Stimulated activated naive B cell treated with anti-CD40 and anti-IgM and Interleukin-4, amounts not matched to agents 10 μg/mL and 1 μg/mL and 100 μg/mL, for 72 hours (primary cell): ENCODE measurements at regions not wholly inside any gene's neighbourhood (a gene's known extent, or its start where the extent isn't known, plus 50 kb on each side); places are given as distances from the start of the nearest gene placed in this dataset.

Experiments
- ATAC-seq, 2 donors: fragments of 150-1000 bp; cut with Tn5 transposase; replicated peaks; 2 replicates each; pipeline ENCODE4 v1.10.0; 2021; ENCODE audit warnings: moderate library complexity in 1 of 2
- DNase-seq: peaks from one replicate; pipeline ENCODE4 v3.0.0; 2021
- H3K27ac Mint-ChIP-seq: one replicate; pipeline ENCODE4 v1.8.0; 2022; ENCODE audit warnings: mild to moderate bottlenecking, mixed read lengths
- H3K27me3 Mint-ChIP-seq, 2 donors: one replicate each; pipeline ENCODE4 v1.8.0; 2022; ENCODE audit warnings: mixed read lengths in 2 of 2
- H3K36me3 Mint-ChIP-seq, 2 donors: one replicate each; pipeline ENCODE4 v1.8.0; 2022; ENCODE audit warnings: mixed read lengths in 2 of 2, mild to moderate bottlenecking in 1 of 2
- H3K4me1 Mint-ChIP-seq, 2 donors: one replicate each; pipeline ENCODE4 v1.8.0; 2022; ENCODE audit warnings: mixed read lengths in 2 of 2, mild to moderate bottlenecking in 1 of 2
- H3K4me3 Mint-ChIP-seq, 2 donors: one replicate each; pipeline ENCODE4 v1.8.0; 2022; ENCODE audit warnings: mild to moderate bottlenecking in 2 of 2, mixed read lengths in 2 of 2, moderate library complexity in 1 of 2
- H3K9me3 Mint-ChIP-seq, 2 donors: one replicate each; pipeline ENCODE4 v1.8.0; 2022; ENCODE audit warnings: mixed read lengths in 2 of 2, mild to moderate bottlenecking in 1 of 2

DNA sequence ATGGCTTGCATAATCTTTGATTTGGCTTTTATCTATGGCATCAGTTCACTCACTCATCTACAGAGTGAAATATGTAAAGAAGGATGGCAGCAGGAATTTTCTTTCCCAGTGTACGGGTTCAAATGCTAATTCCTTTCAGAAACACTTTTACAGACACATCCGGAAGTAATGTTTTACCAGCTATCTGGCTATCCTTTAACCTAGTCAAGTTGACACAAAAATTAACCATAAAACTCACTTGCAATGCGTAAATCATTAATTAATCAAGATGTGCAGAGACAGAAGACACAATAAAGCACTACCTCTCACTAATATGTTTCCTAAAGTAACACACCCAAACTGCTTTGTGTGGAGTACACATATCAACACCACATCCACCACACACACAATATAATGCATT is 378.9 kb upstream of the ANO3 start:
- ATAC-seq: no peak

DNA sequence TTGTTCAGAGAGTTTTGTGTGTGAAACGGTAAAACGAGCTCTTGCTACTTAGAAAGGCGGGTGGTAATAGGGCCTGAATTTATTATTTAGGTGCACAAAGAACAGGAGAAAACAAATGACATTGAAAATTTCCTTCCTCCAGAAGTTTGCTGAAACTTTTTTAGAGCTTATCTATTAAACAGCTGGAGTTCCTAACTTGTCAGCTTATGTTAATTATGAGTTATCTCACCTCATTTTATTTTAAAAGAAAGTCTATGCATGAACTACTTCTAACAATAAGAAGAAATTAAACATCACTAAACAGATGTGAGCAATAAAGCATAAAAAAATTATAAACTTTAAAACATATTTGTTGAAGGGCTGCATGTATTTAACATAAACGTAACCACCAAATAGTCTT is 373.9 kb upstream of the ANO3 start:
- Mint-ChIP-seq H3K27ac (no peak overlapping the region), H3K9me3 (no peaks in the 10 kb centered on the region), H3K4me1 (no peaks in the 10 kb centered on the region), H3K4me3 (no peak overlapping the region), H3K36me3 (no peaks in the 10 kb centered on the region), H3K27me3 (peaks cover 0 to 7% of the 10 kb centered on the region in 2 donors)
- DNase-seq (no peak), ATAC-seq (no peak)

More for the DNA sequence above, 378.9 kb upstream of the ANO3 start:
- Mint-ChIP-seq H3K27ac (no peak overlapping the region), H3K9me3 (no peaks in the 10 kb centered on the region), H3K4me1 (no peaks in the 10 kb centered on the region), H3K36me3 (no peaks in the 10 kb centered on the region), H3K4me3 (no peak overlapping the region), H3K27me3 (peaks cover 0 to 7% of the 10 kb centered on the region in 2 donors)
- no peak for DNase-seq

DNA sequence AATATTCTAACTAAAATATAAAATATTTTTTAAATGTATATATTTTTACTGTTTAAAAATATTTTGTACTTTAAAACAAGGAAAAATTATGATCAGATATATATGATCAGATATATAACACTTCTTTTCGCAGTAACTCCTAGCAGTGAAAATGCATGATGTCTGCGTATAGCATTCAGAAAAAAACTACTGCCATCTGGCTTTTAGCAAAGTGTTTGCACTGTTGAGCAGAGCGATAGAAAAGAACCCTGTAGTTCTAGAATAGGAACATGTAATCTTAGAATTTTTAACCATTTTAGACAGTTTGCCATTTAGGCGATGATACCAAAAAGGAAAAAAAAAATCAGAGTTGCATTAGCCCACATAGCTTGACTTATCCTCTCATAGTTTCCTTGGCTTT is 370.4 kb upstream of the ANO3 start:
- no peak for ATAC-seq
- Mint-ChIP-seq H3K27me3 (peaks cover 0 to 3% of the 10 kb centered on the region in 2 donors), H3K27ac (no peak overlapping the region), H3K9me3 (no peaks in the 10 kb centered on the region), H3K4me1 (no peaks in the 10 kb centered on the region), H3K36me3 (no peaks in the 10 kb centered on the region), H3K4me3 (no peak overlapping the region)
- no peak for DNase-seq

DNA sequence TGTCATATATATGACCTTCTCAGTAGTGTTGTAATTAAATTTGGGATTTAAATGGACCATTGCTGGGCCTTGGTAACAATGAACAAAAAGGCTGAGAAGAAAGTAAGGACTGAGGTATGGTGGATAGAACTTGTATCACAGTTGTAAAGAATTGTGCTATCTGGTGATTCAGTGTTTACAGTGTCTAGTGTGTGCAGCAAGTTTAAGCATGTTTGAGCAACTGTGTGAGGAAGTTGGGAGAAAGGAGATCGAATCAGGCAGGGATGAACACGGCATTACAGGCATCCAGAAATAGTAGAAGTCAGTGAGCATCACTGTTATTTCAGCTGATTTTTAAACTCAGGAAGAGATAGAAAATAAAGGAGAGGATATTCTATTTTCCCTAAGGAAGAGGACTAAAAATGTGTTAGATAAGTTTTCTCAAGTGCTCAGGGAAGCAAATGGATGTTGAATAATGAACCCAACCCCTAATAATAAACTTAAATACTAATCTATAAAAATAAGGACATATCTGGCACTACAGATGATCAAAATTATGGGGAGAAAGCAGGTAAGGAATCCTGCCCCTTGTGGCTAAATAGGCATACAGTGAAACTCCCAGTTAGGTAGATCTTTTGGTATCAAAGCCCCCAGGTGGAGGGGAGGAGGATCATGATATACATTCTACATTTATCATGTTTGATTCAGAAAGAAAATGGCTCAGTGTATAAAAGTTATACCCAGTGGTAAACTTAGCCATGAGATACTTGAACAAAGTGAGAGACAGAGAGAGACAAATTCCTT is 361.0 kb upstream of the ANO3 start:
- H3K9me3 Mint-ChIP-seq: no peaks in the 10 kb centered on the region
- ATAC-seq: no peak

DNA sequence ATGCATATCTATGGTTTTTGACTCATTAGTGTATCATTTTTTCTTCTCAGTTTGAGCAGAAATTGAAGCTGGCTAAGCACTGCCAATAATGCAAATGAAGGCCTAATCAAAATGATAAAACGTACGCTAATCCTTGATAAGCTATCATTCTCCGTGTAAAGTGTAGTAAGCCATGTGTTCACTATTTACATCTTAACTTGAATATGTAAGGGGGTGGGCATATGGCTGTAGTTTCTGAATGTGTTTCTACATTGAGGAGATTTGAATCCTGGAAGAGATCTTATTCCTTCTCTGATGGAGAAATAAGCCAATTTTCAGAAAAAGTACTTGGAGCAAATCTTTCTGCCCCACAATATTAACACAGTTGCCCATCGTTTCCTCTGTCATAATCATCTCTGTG is 351.8 kb upstream of the ANO3 start:
- H3K27ac Mint-ChIP-seq: no peak overlapping the region
- H3K27me3 Mint-ChIP-seq: no peaks in the 10 kb centered on the region
- no peaks in the 10 kb centered on the region for H3K9me3 Mint-ChIP-seq

More for the DNA sequence above, 361.0 kb upstream of the ANO3 start:
- Mint-ChIP-seq H3K4me1 (no peaks in the 10 kb centered on the region), H3K4me3 (no peak overlapping the region), H3K36me3 (no peaks in the 10 kb centered on the region), H3K27me3 (peaks cover 0 to 7% of the 10 kb centered on the region in 2 donors), H3K27ac (no peak overlapping the region)
- DNase-seq: no peak

DNA sequence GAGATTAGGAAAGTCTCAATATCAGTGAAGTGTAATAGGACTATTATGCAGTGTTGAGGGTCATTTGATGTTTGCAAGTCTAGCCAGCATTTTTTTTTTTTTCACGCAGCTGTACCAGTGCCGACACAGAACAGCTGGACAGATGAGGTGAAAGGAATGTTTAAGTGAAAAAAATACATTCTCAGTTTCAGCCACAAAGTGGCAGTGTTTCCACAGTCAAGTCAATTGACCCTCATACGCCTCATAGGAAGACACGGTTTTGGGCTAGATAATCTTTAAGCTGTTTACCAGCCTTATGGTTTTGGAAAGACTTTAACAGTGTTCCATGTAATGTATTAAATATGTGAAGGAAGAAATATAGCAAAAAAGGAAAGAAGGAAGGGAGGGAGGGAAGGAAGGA is 349.9 kb upstream of the ANO3 start:
- peak; percentile 80 to 88 for ATAC-seq
- Mint-ChIP-seq H3K27me3 (no peaks in the 10 kb centered on the region), H3K27ac (no peak overlapping the region), H3K36me3 (no peaks in the 10 kb centered on the region), H3K4me1 (peaks cover 7 to 12% of the 10 kb centered on the region in 2 donors), H3K9me3 (no peaks in the 10 kb centered on the region), H3K4me3 (peak overlapping the region in 1 of 2 donors; percentile 39)
- peak; percentile 5 for DNase-seq

More for the DNA sequence above, 351.8 kb upstream of the ANO3 start:
- Mint-ChIP-seq H3K4me1 (peaks cover 7 to 12% of the 10 kb centered on the region in 2 donors), H3K36me3 (no peaks in the 10 kb centered on the region), H3K4me3 (no peak overlapping the region)
- no peak for ATAC-seq
- DNase-seq: no peak

DNA sequence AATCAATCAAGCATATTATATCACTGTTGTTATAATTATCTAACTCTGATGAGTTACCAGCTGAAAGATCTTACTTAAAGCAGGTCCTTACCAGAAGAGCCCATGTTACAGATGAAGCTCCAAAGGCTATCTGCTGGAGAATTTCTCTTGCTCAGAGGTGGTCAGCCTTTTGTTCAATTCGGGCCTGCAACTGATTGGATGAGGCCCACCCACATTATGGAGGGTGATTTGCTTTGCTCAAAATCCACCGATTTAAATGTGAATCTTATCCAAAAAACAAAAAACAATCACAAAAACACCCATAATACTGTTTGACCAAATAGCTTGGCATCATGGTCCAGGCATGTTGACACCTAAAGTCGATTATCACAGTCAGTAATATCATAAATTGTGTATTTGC is 348.6 kb upstream of the ANO3 start:
- H3K27ac Mint-ChIP-seq: no peak overlapping the region
- H3K4me1 Mint-ChIP-seq: peaks cover 7 to 12% of the 10 kb centered on the region in 2 donors
- no peak for ATAC-seq

DNA sequence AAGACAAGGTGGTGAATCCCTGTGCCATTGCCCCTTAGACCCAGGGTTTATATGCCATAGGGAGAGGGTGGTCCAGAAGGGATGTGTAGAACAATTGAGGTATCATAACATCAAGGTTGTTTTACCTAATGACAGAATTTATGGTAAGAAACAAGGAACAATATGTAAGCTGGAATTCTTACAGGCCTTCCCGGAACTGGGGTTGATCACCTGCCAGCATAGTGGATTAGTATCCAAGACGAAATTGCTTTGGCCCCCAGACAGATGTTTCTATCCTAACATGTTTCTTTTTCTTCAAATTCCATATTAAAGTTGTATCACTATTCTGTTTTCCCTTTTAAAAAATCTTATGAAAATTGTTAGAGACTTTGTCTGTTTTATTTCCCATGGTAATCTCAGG is 343.8 kb upstream of the ANO3 start:
- H3K27me3 Mint-ChIP-seq: no peaks in the 10 kb centered on the region
- H3K4me1 Mint-ChIP-seq: peaks cover 6% of the 10 kb centered on the region in 2 donors
- no peak overlapping the region for H3K27ac Mint-ChIP-seq
- ATAC-seq (no peak), DNase-seq (no peak)
- no peaks in the 10 kb centered on the region for H3K36me3 Mint-ChIP-seq
- no peaks in the 10 kb centered on the region for H3K9me3 Mint-ChIP-seq
- no peak overlapping the region for H3K4me3 Mint-ChIP-seq

More for the DNA sequence above, 348.6 kb upstream of the ANO3 start:
- no peak for DNase-seq
- Mint-ChIP-seq H3K9me3 (no peaks in the 10 kb centered on the region), H3K27me3 (no peaks in the 10 kb centered on the region), H3K4me3 (no peak overlapping the region), H3K36me3 (no peaks in the 10 kb centered on the region)

DNA sequence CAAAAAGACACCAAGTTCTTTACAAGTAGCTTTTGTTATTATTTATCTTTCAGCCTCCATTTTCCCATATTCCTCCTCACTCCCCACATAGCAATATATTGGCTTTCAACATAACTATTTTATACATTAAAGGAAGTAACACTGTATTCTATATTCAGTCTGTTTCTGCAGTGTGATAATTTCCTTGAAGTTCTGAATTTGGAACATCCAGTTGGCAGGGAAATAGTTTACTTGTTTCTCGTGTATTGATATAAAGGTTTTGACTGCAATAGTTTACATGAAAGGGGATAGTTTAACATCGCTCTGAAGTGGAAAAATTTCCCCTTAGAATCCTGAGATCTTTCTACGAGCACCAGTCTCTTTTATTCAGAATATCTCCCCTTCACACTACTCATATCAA is 341.5 kb upstream of the ANO3 start:
- no peak overlapping the region for H3K27ac Mint-ChIP-seq
- ATAC-seq: no peak
- no peaks in the 10 kb centered on the region for H3K36me3 Mint-ChIP-seq
- H3K4me1 Mint-ChIP-seq: peaks cover 0 to 2% of the 10 kb centered on the region in 2 donors
- no peaks in the 10 kb centered on the region for H3K9me3 Mint-ChIP-seq
- no peaks in the 10 kb centered on the region for H3K27me3 Mint-ChIP-seq
- no peak overlapping the region for H3K4me3 Mint-ChIP-seq
- no peak for DNase-seq

DNA sequence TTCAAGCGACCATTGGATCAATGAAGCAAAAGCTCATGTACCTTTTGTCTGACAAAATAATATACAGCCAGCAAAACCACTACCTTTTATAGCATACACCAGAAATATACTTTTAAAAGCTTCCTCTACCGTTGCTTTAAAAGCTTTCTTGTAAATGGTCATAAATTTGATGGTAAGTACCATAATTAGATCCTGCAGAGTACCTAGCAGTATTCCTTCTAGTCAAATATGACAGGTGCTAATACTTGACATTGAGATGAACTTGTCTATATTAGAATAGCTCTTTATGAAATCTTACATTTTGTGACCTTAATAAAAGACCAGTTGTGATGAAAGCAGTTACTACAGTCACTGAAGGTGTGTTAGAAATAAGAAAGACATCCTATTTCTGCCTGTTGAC is 340.5 kb upstream of the ANO3 start:
- no peak overlapping the region for H3K27ac Mint-ChIP-seq
- no peak overlapping the region for H3K4me3 Mint-ChIP-seq
- H3K27me3 Mint-ChIP-seq: no peaks in the 10 kb centered on the region
- peaks cover 0 to 2% of the 10 kb centered on the region in 2 donors for H3K4me1 Mint-ChIP-seq
- DNase-seq: no peak
- no peak for ATAC-seq
- no peaks in the 10 kb centered on the region for H3K36me3 Mint-ChIP-seq
- H3K9me3 Mint-ChIP-seq: no peaks in the 10 kb centered on the region

DNA sequence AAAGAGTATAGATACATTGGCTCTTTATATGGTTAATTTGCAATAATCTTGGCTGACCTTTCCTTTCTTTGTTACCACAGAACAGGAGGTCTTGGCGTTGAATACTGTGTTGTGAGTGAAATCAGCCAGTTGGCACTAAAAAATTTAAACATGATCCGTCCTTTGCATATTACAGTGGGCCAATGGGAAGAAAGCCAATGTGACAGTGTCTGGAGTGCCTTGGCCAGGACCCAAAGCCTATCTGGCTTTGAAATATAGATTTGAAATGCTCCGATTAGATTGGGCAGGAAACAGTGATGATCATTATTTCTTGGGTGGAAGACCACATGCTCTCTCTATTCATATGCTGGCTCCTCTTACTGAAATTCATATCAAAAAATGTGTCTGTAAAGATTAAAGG is 339.6 kb upstream of the ANO3 start:
- no peak for ATAC-seq
- H3K27ac Mint-ChIP-seq: no peak overlapping the region
- H3K4me3 Mint-ChIP-seq: no peak overlapping the region

DNA sequence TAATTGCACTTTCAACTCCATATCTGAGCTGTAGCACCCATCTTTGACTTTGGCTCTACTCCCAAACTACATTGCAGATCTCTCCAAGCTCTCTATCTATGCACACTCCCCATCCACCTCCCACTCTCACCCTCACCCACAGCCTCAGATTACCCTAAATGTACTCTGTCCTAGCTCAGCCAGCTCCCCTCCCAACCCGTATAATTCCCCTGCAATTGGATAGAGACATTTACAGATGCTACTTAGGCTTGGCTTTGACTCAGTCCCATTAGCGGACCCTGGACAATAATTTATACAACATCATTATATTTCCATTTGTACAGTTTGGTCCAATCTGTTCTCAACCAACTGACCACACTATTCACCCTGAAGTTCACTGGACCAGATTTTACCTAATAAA is 338.9 kb upstream of the ANO3 start:
- DNase-seq: no peak
- no peak for ATAC-seq
- Mint-ChIP-seq H3K9me3 (no peaks in the 10 kb centered on the region), H3K4me1 (peaks cover 0 to 2% of the 10 kb centered on the region in 2 donors), H3K27me3 (no peaks in the 10 kb centered on the region), H3K36me3 (no peaks in the 10 kb centered on the region), H3K4me3 (no peak overlapping the region), H3K27ac (peak overlapping the region; percentile 32)

More for the DNA sequence above, 339.6 kb upstream of the ANO3 start:
- H3K27me3 Mint-ChIP-seq: no peaks in the 10 kb centered on the region
- H3K4me1 Mint-ChIP-seq: peaks cover 0 to 2% of the 10 kb centered on the region in 2 donors
- DNase-seq: no peak
- no peaks in the 10 kb centered on the region for H3K36me3 Mint-ChIP-seq
- H3K9me3 Mint-ChIP-seq: no peaks in the 10 kb centered on the region

DNA sequence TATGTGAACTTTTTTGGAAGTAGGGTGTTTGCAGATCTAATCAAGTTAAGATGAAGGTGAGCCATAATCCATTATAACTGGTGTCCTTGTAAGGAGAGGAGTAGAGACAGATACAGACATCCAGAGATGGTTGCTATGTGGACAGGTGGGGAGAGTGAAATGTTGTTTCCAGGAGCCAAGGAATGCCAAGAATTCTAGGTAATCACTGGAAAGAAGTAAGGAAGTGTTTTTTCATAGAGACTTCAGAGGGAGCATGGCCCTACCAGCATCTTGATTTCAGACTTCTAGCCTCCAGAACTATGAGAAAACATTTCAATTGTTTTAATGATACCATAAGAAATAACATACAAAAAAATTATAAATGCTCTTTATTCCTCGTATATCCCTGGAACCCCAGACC is 320.5 kb upstream of the ANO3 start:
- Mint-ChIP-seq H3K36me3 (no peaks in the 10 kb centered on the region), H3K27me3 (no peaks in the 10 kb centered on the region), H3K4me1 (no peaks in the 10 kb centered on the region), H3K9me3 (no peaks in the 10 kb centered on the region), H3K27ac (no peak overlapping the region), H3K4me3 (no peak overlapping the region)
- DNase-seq: no peak
- ATAC-seq: no peak

DNA sequence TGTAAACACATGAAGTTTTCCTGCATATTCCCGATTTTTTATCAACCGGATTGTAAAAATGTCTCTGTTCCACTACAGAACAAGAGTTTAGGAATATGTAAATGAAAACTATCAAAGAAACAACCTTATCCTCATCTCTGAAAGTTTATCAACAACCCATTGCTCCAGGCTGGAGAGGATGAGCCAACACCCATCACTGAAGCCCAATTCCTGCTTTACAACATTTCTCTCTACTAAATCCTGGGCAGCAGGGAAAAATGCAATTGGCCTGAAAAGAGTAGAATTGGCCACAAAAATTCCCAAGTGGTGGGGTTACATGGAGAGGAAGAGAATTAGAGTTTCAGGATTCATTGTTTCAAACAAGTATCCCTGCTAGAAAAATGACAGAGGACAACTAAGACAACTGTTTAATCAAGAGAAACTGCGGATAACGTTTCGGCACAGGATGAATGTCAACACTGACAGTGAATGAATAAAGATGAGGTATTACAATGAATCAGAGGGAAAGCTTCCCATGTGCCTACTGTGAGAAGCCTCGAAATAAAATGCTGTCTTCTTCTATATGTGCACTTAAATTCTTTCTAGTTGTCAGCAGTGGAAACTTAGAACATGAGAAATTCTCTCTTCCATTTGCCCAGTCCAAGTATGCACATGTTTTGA is 317.3 kb upstream of the ANO3 start:
- H3K27me3 Mint-ChIP-seq: no peaks in the 10 kb centered on the region
- no peak overlapping the region for H3K4me3 Mint-ChIP-seq
- no peak for ATAC-seq
- H3K27ac Mint-ChIP-seq: no peak overlapping the region
- H3K9me3 Mint-ChIP-seq: no peaks in the 10 kb centered on the region
- no peaks in the 10 kb centered on the region for H3K36me3 Mint-ChIP-seq
- DNase-seq: no peak
- H3K4me1 Mint-ChIP-seq: peaks cover 0 to 1% of the 10 kb centered on the region in 2 donors

DNA sequence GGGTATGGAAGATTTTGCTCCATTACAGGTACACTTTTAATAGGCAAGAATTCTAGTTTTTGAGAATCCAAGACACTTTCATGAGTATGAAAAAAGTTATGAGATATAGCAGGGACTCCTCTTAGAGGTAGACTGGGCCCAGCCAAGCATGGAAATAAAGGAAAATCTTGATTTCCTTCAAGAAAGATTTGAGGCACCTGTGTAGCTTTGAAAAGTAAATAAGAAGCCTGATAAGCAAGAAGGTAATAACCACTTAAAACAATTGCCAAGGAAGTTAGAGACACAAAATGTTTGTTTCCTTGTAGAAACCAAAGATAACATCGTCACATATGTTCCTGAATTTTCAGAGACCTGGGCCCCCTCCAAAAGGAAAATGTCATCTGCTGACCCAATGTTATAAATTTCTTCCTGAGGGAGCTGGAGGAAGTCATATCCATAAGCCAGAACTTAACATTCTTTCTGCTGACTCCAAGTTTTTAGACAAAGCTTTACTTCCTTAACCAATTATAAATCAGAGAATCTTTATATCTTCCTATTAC is 314.5 kb upstream of the ANO3 start:
- Mint-ChIP-seq H3K27me3 (no peaks in the 10 kb centered on the region), H3K36me3 (no peaks in the 10 kb centered on the region), H3K4me1 (peaks cover 0 to 1% of the 10 kb centered on the region in 2 donors), H3K27ac (no peak overlapping the region), H3K4me3 (no peak overlapping the region), H3K9me3 (no peaks in the 10 kb centered on the region)
- ATAC-seq (no peak), DNase-seq (no peak)
